Epithelial cell of esophagus (primary cell): ENCODE measurements at regions not wholly inside any gene's neighbourhood (a gene's known extent, or its start where the extent isn't known, plus 50 kb on each side); places are given as distances from the start of the nearest gene placed in this dataset.

Experiments used
- DNase-seq: peaks from one replicate; pipeline ENCODE4 v3.0.0; 2010; ENCODE audit warnings: low read depth
- H3K4me3 ChIP-seq: 2 replicates; pipeline ENCODE4 v1.5.1; 2011; ENCODE audit warnings: mild to moderate bottlenecking, low read length, control low read depth
- TF ChIP-seq, protein P1 (sequence below): IDR thresholded peaks from 2 replicates; pipeline ENCODE4 v1.5.1; 2011; ENCODE audit warnings: low read depth, mild to moderate bottlenecking, low read length, control low read depth, inconsistent platforms; ENCODE audit not compliant: insufficient read depth; ENCODE audit errors: missing control alignments

DNA sequence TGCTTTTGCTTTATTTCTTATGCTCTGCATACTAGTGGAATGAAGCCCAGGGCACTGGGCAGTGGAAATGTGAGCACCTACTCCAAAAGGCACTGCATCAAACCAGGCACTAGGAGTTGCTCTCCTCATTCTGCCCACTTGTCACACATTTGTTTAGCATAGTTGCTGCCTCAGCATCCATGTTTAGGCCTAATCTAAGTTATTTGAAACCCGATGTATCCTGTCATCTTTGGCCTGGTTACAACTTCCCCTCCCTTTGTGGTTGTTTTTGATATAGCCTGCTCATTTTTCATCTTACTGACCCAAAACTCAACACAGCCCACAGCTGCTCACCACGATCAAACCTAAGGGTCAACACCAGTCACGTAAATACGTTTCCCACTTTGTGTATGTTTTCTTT is 82.2 kb upstream of the SELENOK start:
- H3K4me3 ChIP-seq: no peak overlapping the region
- DNase-seq: no peak
- TF ChIP-seq, protein P1, sequence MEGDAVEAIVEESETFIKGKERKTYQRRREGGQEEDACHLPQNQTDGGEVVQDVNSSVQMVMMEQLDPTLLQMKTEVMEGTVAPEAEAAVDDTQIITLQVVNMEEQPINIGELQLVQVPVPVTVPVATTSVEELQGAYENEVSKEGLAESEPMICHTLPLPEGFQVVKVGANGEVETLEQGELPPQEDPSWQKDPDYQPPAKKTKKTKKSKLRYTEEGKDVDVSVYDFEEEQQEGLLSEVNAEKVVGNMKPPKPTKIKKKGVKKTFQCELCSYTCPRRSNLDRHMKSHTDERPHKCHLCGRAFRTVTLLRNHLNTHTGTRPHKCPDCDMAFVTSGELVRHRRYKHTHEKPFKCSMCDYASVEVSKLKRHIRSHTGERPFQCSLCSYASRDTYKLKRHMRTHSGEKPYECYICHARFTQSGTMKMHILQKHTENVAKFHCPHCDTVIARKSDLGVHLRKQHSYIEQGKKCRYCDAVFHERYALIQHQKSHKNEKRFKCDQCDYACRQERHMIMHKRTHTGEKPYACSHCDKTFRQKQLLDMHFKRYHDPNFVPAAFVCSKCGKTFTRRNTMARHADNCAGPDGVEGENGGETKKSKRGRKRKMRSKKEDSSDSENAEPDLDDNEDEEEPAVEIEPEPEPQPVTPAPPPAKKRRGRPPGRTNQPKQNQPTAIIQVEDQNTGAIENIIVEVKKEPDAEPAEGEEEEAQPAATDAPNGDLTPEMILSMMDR: no peak

DNA sequence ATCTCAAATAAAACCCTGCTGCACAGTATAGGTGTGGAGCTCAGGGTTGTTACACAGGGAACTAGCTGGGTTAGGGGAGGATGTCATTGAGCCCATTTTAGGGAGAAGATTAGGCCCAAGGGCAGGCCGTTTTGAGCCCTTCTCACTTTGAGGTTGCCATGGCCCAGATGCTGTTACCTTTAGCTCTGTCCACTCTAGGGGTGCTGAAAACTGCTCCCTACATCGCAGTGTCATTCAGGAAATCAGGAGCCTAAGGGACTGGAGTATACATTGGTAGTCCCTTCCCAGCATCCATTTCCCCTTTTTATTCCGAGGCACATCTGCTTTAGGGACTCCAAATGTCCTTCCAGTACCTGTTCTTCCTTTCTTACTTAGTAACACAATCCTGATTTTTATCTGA is 79.0 kb upstream of the SELENOK start:
- no peak overlapping the region for H3K4me3 ChIP-seq
- TF ChIP-seq, protein P1: no peak
- peak; percentile 2 for DNase-seq

DNA sequence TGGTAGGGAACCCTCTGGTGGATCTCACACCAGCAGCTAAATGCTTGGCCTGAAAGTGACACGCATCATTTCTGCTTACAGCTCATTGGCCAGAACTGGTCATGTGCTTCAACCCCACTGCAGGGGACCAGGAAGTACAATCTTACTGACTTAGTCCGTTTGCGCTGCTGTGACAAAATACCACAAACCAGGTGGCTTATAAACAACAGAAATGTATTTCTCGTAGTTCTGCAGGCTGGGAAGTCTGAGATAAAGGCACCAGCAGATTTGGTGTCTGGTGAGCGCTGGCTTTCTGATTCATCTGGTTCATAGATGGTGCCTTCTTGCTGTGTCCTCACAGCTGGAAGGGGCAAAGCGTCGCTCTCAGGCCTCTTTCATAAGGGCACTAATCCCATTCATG is 77.4 kb upstream of the SELENOK start:
- TF ChIP-seq, protein P1: no peak
- H3K4me3 ChIP-seq: no peak overlapping the region
- no peak for DNase-seq

DNA sequence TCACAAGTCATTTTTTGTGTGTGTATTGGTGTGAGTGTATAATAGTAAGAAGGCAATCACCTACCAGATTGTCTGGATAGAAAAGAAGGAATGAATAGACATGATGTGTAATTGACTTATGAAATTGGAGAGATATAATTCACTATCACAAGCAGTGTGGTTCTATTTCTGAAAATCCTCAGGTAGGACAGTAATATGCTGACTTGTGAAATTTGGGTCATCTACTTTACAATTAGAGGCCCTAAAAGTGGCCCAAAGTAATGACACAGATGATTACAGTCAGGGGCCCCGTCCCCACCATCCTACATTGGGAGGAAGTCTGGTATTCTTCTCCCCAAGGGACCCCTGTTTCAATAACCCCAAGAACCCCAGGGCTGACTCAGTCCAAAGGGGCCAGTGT is 73.6 kb upstream of the SELENOK start:
- TF ChIP-seq, protein P1: no peak

DNA sequence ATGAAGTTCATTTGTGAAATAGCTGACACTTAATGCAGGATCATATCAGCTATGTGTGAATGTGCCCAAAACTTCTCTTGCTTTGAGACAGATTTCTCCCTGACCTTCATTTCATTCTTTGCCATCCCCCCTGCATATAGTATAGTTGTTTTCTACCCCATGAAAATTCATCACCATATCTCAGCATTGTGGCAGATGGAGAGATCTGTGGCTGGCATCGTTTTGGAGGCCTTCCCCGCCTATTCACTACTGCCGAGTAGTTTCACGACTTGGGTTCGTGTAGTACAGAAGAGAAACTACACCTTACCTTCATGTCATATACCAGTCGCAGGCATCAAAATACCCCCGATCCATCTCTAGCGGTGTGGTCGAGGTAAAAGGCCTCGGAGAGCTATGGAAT is 66.2 kb upstream of the SELENOK start:
- H3K4me3 ChIP-seq: no peak overlapping the region
- no peak for DNase-seq
- TF ChIP-seq, protein P1: no peak

More for the DNA sequence above, 73.6 kb upstream of the SELENOK start:
- no peak overlapping the region for H3K4me3 ChIP-seq
- DNase-seq: no peak

DNA sequence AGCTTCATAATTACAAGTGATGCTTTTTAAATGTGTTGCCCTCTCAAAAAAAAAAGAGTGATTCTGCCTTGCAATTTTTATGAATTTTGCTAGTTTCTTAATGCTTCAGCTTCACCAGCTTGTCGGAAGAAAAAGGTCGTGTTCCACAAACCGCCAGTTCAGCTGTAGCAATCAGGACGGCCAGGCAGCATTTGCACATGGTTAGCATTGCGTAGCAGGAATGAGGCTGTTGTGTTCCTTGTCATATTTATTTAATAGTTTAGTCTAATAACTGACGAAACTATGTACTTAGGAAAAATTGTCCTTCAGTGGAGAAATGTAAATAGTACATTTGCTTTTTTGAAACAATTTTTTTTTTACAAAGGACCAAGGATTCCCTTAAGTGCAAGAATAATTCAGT is 64.9 kb upstream of the SELENOK start:
- no peak overlapping the region for H3K4me3 ChIP-seq
- TF ChIP-seq, protein P1: no peak
- no peak for DNase-seq

DNA sequence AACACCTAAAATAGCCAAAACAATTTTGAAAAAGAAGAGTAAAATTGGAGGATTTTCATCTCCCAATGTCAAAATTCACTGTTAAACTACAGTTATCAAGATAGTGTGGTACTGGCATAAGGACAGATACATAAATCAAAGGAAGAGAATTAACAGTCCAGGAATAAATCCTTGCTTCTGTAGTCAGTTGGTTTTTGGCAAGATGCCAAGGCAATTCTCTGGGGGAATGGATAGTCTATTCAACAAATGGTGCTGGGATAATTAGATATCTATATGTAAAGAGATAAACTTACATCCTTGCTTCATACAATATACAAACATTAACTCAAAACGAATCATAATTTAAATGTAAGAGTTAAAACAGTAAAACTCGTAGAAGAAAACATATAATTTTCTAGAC is 57.9 kb upstream of the SELENOK start:
- no peak for DNase-seq
- no peak overlapping the region for H3K4me3 ChIP-seq
- TF ChIP-seq, protein P1: no peak
